ENCODE measurements at regions not wholly inside any gene's neighbourhood (a gene's known extent, or its start where the extent isn't known, plus 50 kb on each side); places are given as distances from the start of the nearest gene placed in this dataset.

GRCh38 chrX:16445166-16445752 lies 204.7 kb upstream of the S100G start:
- peak; percentile 44 for DNase-seq (ENCODE audit: low read depth)

- peak; percentile 27 for DNase-seq (ENCODE audit: low read depth)
These were observed 198.6 kb upstream of the S100G start for GRCh38 chrX:16451334-16451733.

GRCh38 chrX:16454926-16455325 lies 195.0 kb upstream of the S100G start:
- peak; percentile 16 for DNase-seq (ENCODE audit: low read depth)

GRCh38 chrX:16457239-16457638 lies 192.7 kb upstream of the S100G start:
- DNase-seq (ENCODE audit: low read depth): peak; percentile 54

GRCh38 chrX:16458208-16458607 lies 191.8 kb upstream of the S100G start:
- no peak for DNase-seq (ENCODE audit: low read depth)

- DNase-seq (ENCODE audit: low read depth): no peak
These were observed 190.9 kb upstream of the S100G start for GRCh38 chrX:16459008-16459407.

GRCh38 chrX:16461968-16462367 lies 188.0 kb upstream of the S100G start:
- no peak for DNase-seq (ENCODE audit: low read depth)

- DNase-seq (ENCODE audit: low read depth): peak; percentile 93
These were observed 187.0 kb upstream of the S100G start for GRCh38 chrX:16462912-16463311.

GRCh38 chrX:16464369-16464768 lies 185.6 kb upstream of the S100G start:
- DNase-seq (ENCODE audit: low read depth): no peak

- peak; percentile 26 for DNase-seq (ENCODE audit: low read depth)
These were observed 184.7 kb upstream of the S100G start for GRCh38 chrX:16465081-16465876.

GRCh38 chrX:16466640-16467432 lies 183.1 kb upstream of the S100G start:
- DNase-seq (ENCODE audit: low read depth): peak; percentile 81

GRCh38 chrX:16469870-16470269 lies 180.1 kb upstream of the S100G start:
- DNase-seq (ENCODE audit: low read depth): no peak

- DNase-seq (ENCODE audit: low read depth): no peak
These were observed 177.6 kb upstream of the S100G start for GRCh38 chrX:16472345-16472744.

- DNase-seq (ENCODE audit: low read depth): no peak
These were observed 175.4 kb upstream of the S100G start for GRCh38 chrX:16474511-16474910.

GRCh38 chrX:16476009-16476408 lies 173.9 kb upstream of the S100G start:
- DNase-seq (ENCODE audit: low read depth): no peak

GRCh38 chrX:16476692-16477091 lies 173.3 kb upstream of the S100G start:
- DNase-seq (ENCODE audit: low read depth): no peak

- DNase-seq (ENCODE audit: low read depth): peak; percentile 53
These were observed 170.6 kb upstream of the S100G start for GRCh38 chrX:16479206-16479869.

- DNase-seq (ENCODE audit: low read depth): no peak
These were observed 169.9 kb upstream of the S100G start for GRCh38 chrX:16480049-16480448.

GRCh38 chrX:16484338-16484737 lies 165.6 kb upstream of the S100G start:
- peak; percentile 91 for DNase-seq (ENCODE audit: low read depth)

GRCh38 chrX:16487620-16488385 lies 162.2 kb upstream of the S100G start:
- peak; percentile 55 for DNase-seq (ENCODE audit: low read depth)

GRCh38 chrX:16488959-16489358 lies 161.0 kb upstream of the S100G start:
- peak; percentile 53 for DNase-seq (ENCODE audit: low read depth)

- DNase-seq (ENCODE audit: low read depth): peak; percentile 10
These were observed 158.5 kb upstream of the S100G start for GRCh38 chrX:16491461-16491860.
